MCF 10A (cell line): ENCODE measurements at regions not wholly inside any gene's neighbourhood (a gene's known extent, or its start where the extent isn't known, plus 50 kb on each side); places are given as distances from the start of the nearest gene placed in this dataset.

ENCODE experiments used
- BruUV-seq: library from RNA; stranded (reverse); fragments of 400-500 nt; replicated peaks from 2 replicates; lab custom pipeline; 2021; lab: Mats Ljungman, UMichigan
- CTCF ChIA-PET: fragments of 300-600 bp; sonication (Branson Sonifier 250); formaldehyde crosslinking; extraction: SDS; loops from one replicate; lab custom pipeline; 2021; ENCODE audit warnings: antibody characterized with exemption, inconsistent platforms; lab: Yijun Ruan, JAX
- POLR2A ChIA-PET: fragments of 300-600, 350-650 bp; sonication (Branson Sonifier 250); formaldehyde crosslinking; extraction: SDS; loops from one replicate; lab custom pipeline; 2020; ENCODE audit warnings: antibody characterized with exemption, inconsistent platforms; lab: Yijun Ruan, JAX
- DNase-seq: peaks from one replicate; pipeline ENCODE4 v3.0.0-alpha.2; 2018; ENCODE audit not compliant: unreplicated experiment
- H3K27ac Mint-ChIP-seq: one replicate; pipeline ENCODE4 v1.8.0; 2022; ENCODE audit warnings: mild to moderate bottlenecking, low read depth, mixed read lengths; ENCODE audit not compliant: unreplicated experiment
- H3K27me3 Mint-ChIP-seq: one replicate; pipeline ENCODE4 v1.8.0; 2022; ENCODE audit warnings: mixed read lengths; ENCODE audit not compliant: insufficient read depth, unreplicated experiment
- H3K36me3 Mint-ChIP-seq: one replicate; pipeline ENCODE4 v1.8.0; 2022; ENCODE audit warnings: mild to moderate bottlenecking, moderate library complexity, mixed read lengths; ENCODE audit not compliant: insufficient read depth, unreplicated experiment
- H3K4me1 Mint-ChIP-seq: one replicate; pipeline ENCODE4 v1.8.0; 2022; ENCODE audit warnings: mixed read lengths; ENCODE audit not compliant: insufficient read depth, unreplicated experiment
- H3K4me3 Mint-ChIP-seq: one replicate; pipeline ENCODE4 v1.8.0; 2022; ENCODE audit warnings: mild to moderate bottlenecking, moderate library complexity, mixed read lengths; ENCODE audit not compliant: unreplicated experiment
- H3K9me3 Mint-ChIP-seq: one replicate; pipeline ENCODE4 v1.8.0; 2022; ENCODE audit warnings: mixed read lengths; ENCODE audit not compliant: unreplicated experiment
- intact Hi-C: fragments of 100-400 bp; cut with micrococcal nuclease; formaldehyde crosslinking; loops from 2 replicates; pipeline ENCODE4 v1.14.1; 2022
- TF ChIP-seq, protein P1 (sequence below): fragments of 200-600 bp; IDR thresholded peaks from one replicate; pipeline ENCODE4 v1.8.0; 2022; ENCODE audit warnings: antibody characterized with exemption, mild to moderate bottlenecking; ENCODE audit not compliant: unreplicated experiment

DNA sequence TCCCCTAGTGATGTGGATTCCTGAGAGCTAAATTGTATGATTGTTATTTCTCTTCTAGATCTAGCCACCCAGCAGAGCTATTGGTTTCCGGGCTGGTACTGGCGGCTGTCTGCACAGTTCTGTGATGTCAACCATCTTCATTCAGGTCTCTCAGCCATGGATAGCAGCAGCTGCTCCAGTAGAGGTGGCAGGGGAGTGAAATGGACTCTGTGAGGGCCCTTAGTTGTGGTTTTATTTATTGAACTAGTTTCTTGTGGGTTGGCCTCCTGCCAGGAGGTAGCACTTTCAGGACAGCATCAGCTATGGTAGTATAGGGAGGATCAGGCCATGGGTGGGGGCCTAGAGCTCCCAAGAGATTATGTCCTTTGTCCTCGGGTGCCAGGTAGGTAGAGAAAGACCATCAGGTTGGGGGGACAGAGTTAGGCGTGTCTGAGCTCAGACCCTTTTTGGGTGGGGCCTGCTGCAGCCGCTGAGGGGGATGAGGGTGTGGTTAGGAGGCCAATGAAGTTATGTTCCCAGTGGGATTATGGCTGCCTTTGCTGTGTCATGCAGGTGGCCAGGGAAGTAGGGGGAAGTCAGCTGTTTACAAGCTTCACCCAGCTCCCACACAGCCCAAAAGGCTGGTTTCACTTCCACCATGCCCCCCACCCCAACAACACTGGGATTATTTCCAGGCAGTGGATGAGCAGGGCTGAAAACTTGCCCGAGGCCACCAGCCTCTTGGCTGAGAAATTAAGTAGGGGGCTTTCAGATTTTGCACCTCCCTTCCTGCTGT lies 55.1 kb upstream of the RGS4 start:
- Mint-ChIP-seq H3K27me3 (no peaks in the 10 kb centered on the region), H3K9me3 (peaks cover 13% of the 10 kb centered on the region), H3K4me3 (no peak overlapping the region), H3K27ac (no peak overlapping the region), H3K4me1 (no peaks in the 10 kb centered on the region), H3K36me3 (peaks cover 6% of the 10 kb centered on the region)
- ChIA-PET CTCF (no interaction called here), POLR2A (no interaction called here)
- no TSS peak for BruUV-seq
- DNase-seq: no peak
- intact Hi-C loops: no loop called here
- TF ChIP-seq, protein P1, sequence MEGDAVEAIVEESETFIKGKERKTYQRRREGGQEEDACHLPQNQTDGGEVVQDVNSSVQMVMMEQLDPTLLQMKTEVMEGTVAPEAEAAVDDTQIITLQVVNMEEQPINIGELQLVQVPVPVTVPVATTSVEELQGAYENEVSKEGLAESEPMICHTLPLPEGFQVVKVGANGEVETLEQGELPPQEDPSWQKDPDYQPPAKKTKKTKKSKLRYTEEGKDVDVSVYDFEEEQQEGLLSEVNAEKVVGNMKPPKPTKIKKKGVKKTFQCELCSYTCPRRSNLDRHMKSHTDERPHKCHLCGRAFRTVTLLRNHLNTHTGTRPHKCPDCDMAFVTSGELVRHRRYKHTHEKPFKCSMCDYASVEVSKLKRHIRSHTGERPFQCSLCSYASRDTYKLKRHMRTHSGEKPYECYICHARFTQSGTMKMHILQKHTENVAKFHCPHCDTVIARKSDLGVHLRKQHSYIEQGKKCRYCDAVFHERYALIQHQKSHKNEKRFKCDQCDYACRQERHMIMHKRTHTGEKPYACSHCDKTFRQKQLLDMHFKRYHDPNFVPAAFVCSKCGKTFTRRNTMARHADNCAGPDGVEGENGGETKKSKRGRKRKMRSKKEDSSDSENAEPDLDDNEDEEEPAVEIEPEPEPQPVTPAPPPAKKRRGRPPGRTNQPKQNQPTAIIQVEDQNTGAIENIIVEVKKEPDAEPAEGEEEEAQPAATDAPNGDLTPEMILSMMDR: no peak

DNA sequence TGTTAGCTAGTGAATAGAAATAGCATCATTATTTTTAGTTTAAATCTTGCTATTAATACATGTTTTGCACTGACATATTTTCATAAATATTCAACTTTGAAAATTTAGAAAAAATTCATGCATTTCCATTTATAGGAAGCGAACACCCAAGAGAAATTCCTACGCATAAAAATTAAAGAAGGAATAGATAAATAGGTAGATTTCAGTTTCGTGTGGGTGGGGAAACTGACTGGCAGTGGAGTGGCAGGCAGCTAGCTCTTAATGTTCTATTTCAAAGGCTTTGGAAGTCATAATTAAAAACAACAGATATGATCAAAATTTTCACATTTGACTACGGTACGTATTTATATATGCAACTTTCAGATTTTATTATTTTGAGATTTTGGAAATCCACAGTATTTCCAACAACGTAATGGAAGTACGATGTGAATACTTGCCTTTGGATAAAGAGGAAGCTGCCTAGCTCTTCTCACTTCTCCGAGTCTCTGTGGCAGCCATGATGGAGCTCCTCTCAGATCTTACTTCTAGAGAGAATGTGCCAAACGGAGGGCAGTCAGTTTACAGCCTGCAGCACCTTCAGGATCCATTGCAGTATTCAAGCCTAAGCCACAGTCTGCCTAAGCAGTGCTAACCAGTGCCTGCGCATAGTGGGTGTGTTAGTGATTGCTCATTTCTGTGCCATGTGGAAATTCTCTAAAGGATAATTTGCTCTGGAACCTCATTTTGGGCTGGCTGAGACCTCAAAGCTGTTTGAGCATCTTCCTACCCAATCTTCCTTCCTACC lies 62.9 kb upstream of the RGS4 start:
- no peaks in the 10 kb centered on the region for H3K9me3 Mint-ChIP-seq
- ChIA-PET CTCF (interaction anchor here (1.1 to 1.8 kb wide), 3 partner anchors 65 to 169 kb away, joined by 3 to 4 read pairs (median 3); no protein-coding TSS in a partner anchor), POLR2A (no interaction called here)
- TF ChIP-seq, protein P1: no peak
- H3K4me3 Mint-ChIP-seq: no peak overlapping the region
- H3K4me1 Mint-ChIP-seq: no peaks in the 10 kb centered on the region
- no peak overlapping the region for H3K27ac Mint-ChIP-seq
- no peak for DNase-seq
- no TSS peak for BruUV-seq
- intact Hi-C loops: no loop called here
- H3K27me3 Mint-ChIP-seq: no peaks in the 10 kb centered on the region
- H3K36me3 Mint-ChIP-seq: no peaks in the 10 kb centered on the region

DNA sequence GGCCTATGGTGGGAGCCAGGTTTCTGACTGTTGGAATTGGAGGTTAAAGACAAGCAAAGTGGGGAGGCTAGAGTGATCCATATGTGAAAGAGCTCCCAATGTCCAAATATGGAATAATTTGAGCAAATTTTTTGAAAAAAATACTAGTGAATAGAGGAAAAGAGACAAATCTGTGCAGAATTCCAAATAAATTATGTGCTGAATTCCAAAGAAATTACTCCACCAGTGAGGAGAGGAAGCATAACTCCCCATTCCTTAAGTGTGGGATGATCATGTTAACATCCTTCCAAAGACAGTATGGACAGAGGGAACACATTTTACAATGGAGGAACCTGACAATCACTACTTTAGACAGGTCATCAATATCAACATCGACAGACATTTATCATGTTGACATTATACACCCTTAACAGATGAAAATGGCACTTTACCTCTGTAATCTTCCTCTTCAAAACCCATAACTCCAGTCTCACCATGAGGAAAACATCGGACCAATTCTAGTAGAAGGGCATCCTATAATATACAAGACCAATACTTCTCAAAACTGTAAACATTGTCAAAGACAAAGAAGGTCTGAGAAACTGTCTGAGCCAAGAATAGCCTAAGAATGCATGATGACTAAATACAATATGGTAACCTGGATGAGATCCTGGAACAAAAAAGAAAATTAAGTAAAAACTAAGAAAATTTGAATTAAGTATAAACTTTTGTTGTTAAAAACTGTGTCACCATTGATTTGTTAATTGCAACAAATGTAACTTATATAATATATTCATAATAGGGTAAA lies 71.5 kb upstream of the RGS4 start:
- intact Hi-C loops: no loop called here
- ChIA-PET CTCF (interaction anchor here (0.6 to 0.7 kb wide), 2 partner anchors 20 to 99 kb away, joined by 3 to 5 read pairs; no protein-coding TSS in a partner anchor), POLR2A (interaction anchor here (1.6 kb wide), 1 partner anchor 10 kb away, joined by 3 read pairs; no protein-coding TSS in a partner anchor)
- Mint-ChIP-seq H3K4me1 (no peaks in the 10 kb centered on the region), H3K4me3 (no peak overlapping the region), H3K9me3 (no peaks in the 10 kb centered on the region), H3K27me3 (no peaks in the 10 kb centered on the region), H3K36me3 (no peaks in the 10 kb centered on the region), H3K27ac (no peak overlapping the region)
- DNase-seq: peak; percentile 16
- TF ChIP-seq, protein P1: no peak
- BruUV-seq: no TSS peak
